Stimulated activated CD4-positive, alpha-beta T cell treated with anti-CD3 and anti-CD28 coated beads, Interleukin-15, amount 100 ng/mL, for 48 hours (primary cell): ENCODE measurements at regions not wholly inside any gene's neighbourhood (a gene's known extent, or its start where the extent isn't known, plus 50 kb on each side); places are given as distances from the start of the nearest gene placed in this dataset.

Experiments used
- DNase-seq, 2 donors: peaks; one replicate each; pipeline ENCODE4 v3.0.0-alpha.2; 2020; ENCODE audit warnings: low read depth in 2 of 2

- no peak for DNase-seq
Observed at GRCh38 chr3:127399154-127399553, 111.3 kb upstream of the PRR20G start.

- DNase-seq: no peak
Observed at GRCh38 chr3:127396473-127396872, 108.6 kb upstream of the PRR20G start.

GRCh38 chr3:127395663-127396355 is 108.0 kb upstream of the PRR20G start:
- no peak for DNase-seq

GRCh38 chr3:127394984-127395662 is 107.3 kb upstream of the PRR20G start:
- DNase-seq: no peak

GRCh38 chr3:127394031-127394430 is 106.2 kb upstream of the PRR20G start:
- no peak for DNase-seq

GRCh38 chr3:127393131-127393820 is 105.4 kb upstream of the PRR20G start:
- DNase-seq: no peak

GRCh38 chr3:127392156-127392490 is 104.3 kb upstream of the PRR20G start:
- DNase-seq: no peak

GRCh38 chr3:127391436-127392155 is 103.8 kb upstream of the PRR20G start:
- no peak for DNase-seq

- DNase-seq: no peak
Observed at GRCh38 chr3:127390365-127391025, 102.6 kb upstream of the PRR20G start.

GRCh38 chr3:127389913-127390312 is 102.1 kb upstream of the PRR20G start:
- DNase-seq: no peak

GRCh38 chr3:127389420-127389819 is 101.6 kb upstream of the PRR20G start:
- no peak for DNase-seq

GRCh38 chr3:127388427-127388826 is 100.6 kb upstream of the PRR20G start:
- no peak for DNase-seq

GRCh38 chr3:127387556-127388153 is 99.8 kb upstream of the PRR20G start:
- no peak for DNase-seq

- DNase-seq: no peak
Observed at GRCh38 chr3:127387119-127387518, 99.3 kb upstream of the PRR20G start.

- no peak for DNase-seq
Observed at GRCh38 chr3:127386490-127386889, 98.6 kb upstream of the PRR20G start.

- no peak for DNase-seq
Observed at GRCh38 chr3:127385540-127385870, 97.7 kb upstream of the PRR20G start.

GRCh38 chr3:127384717-127385539 is 97.1 kb upstream of the PRR20G start:
- no peak for DNase-seq

GRCh38 chr3:127383656-127384179 is 95.9 kb upstream of the PRR20G start:
- DNase-seq: no peak

GRCh38 chr3:127377801-127378655 is 90.2 kb upstream of the PRR20G start:
- no peak for DNase-seq
